ENCODE measurements at regions not wholly inside any gene's neighbourhood (a gene's known extent, or its start where the extent isn't known, plus 50 kb on each side); places are given as distances from the start of the nearest gene placed in this dataset.

DNA sequence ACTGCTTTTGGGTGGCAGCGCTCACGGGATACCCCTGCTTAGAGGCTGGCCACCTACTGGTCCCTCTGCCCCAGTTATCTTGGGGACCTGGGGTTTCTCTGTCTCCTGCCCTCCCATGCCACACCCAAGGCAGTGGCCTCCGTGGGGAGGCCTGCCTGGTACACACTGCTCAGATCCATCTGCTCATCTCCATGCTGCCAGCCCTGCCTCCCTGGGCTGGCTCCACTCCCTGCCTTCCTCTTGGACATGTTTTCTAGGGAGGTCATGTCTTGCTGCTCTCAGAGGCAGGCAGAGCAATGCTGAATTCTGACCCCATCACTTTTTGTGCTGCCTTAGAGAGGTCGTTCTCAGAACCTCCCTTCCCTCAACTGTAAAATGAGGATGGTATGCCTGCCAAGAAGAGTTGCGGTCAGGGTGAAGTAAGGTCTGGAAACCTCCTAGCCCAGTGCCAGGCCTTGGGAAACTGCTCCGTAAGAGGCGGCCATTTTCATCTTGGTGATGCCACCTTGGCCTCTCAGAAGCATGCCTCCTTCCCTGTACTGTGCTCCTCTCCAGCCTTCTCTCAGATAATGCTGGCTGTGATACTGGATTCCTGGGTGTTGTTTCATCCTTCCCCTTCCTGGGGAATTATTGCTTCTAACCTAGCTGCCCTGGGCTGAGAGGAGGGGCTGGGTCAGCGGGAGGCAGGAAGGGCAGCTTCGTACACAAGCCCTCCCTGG lies 186.4 kb upstream of the ZBED5 start:
- DNase-seq (ENCODE audit: low read depth, low spot score) (no peak), ATAC-seq (no peak)
- H3K4me2 ChIP-seq (ENCODE audit: low read length): no peak overlapping the region
- no peak overlapping the region for H3K9ac ChIP-seq (ENCODE audit: low read length)
- no peak overlapping the region for H2AFZ ChIP-seq (ENCODE audit: low read depth, low read length, poor library complexity, severe bottlenecking)
- no peaks in the 10 kb centered on the region for H3K79me2 ChIP-seq (ENCODE audit: insufficient read depth, low read length)
- no peak for TF ChIP-seq POLR2A (IDR thresholded peaks at IDR 0.05; ENCODE audit: borderline replicate concordance, extremely low read depth, insufficient read depth, insufficient read length)
- no peak for TF ChIP-seq SRF (IDR thresholded peaks at IDR 0.05; ENCODE audit: low read depth)
- no peak for TF ChIP-seq SP1 (IDR thresholded peaks at IDR 0.05; ENCODE audit: low read depth)
- TF ChIP-seq JUND (IDR thresholded peaks at IDR 0.05): no peak
- no peak for TF ChIP-seq EGR1 (IDR thresholded peaks at IDR 0.05; ENCODE audit: low read depth)
- no peak for TF ChIP-seq CEBPB (IDR thresholded peaks at IDR 0.05; ENCODE audit: low read depth)
- no peak for TF ChIP-seq RAD21 (IDR thresholded peaks at IDR 0.05; ENCODE audit: low read depth)
- TF ChIP-seq ELF1 (IDR thresholded peaks at IDR 0.05; ENCODE audit: borderline replicate concordance, low read depth): no peak
- TF ChIP-seq, protein P1, sequence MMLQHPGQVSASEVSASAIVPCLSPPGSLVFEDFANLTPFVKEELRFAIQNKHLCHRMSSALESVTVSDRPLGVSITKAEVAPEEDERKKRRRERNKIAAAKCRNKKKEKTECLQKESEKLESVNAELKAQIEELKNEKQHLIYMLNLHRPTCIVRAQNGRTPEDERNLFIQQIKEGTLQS (IDR thresholded peaks at IDR 0.05): no peak
- TF ChIP-seq YY1 (IDR thresholded peaks at IDR 0.05; ENCODE audit: extremely low read depth, insufficient replicate concordance, low read depth, low read length): no peak
- TF ChIP-seq, protein P2, sequence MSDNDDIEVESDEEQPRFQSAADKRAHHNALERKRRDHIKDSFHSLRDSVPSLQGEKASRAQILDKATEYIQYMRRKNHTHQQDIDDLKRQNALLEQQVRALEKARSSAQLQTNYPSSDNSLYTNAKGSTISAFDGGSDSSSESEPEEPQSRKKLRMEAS (IDR thresholded peaks at IDR 0.05): no peak
- TF ChIP-seq, protein P3, sequence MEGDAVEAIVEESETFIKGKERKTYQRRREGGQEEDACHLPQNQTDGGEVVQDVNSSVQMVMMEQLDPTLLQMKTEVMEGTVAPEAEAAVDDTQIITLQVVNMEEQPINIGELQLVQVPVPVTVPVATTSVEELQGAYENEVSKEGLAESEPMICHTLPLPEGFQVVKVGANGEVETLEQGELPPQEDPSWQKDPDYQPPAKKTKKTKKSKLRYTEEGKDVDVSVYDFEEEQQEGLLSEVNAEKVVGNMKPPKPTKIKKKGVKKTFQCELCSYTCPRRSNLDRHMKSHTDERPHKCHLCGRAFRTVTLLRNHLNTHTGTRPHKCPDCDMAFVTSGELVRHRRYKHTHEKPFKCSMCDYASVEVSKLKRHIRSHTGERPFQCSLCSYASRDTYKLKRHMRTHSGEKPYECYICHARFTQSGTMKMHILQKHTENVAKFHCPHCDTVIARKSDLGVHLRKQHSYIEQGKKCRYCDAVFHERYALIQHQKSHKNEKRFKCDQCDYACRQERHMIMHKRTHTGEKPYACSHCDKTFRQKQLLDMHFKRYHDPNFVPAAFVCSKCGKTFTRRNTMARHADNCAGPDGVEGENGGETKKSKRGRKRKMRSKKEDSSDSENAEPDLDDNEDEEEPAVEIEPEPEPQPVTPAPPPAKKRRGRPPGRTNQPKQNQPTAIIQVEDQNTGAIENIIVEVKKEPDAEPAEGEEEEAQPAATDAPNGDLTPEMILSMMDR (IDR thresholded peaks at IDR 0.05 in 2 of 3, conservative IDR thresholded peaks at IDR 0.05 in 1 of 3; ENCODE audit: borderline replicate concordance in 1 of 3, insufficient read depth in 1 of 3, low read depth in 2 of 3, low read length in 2 of 3): no peak
- TF ChIP-seq, protein P4, sequence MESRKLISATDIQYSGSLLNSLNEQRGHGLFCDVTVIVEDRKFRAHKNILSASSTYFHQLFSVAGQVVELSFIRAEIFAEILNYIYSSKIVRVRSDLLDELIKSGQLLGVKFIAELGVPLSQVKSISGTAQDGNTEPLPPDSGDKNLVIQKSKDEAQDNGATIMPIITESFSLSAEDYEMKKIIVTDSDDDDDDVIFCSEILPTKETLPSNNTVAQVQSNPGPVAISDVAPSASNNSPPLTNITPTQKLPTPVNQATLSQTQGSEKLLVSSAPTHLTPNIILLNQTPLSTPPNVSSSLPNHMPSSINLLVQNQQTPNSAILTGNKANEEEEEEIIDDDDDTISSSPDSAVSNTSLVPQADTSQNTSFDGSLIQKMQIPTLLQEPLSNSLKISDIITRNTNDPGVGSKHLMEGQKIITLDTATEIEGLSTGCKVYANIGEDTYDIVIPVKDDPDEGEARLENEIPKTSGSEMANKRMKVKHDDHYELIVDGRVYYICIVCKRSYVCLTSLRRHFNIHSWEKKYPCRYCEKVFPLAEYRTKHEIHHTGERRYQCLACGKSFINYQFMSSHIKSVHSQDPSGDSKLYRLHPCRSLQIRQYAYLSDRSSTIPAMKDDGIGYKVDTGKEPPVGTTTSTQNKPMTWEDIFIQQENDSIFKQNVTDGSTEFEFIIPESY (IDR thresholded peaks at IDR 0.05; ENCODE audit: extremely low read depth, insufficient replicate concordance, low read length): no peak
- TF ChIP-seq EZH2 (IDR thresholded peaks at IDR 0.05): no peak
- TF ChIP-seq FOSL1 (IDR thresholded peaks at IDR 0.05; ENCODE audit: low read depth): no peak
- no peak for TF ChIP-seq TCF7L2 (IDR thresholded peaks at IDR 0.05; ENCODE audit: borderline replicate concordance, extremely low read depth, insufficient read depth, insufficient read length)
- TF ChIP-seq CBX3 (IDR thresholded peaks at IDR 0.05; ENCODE audit: low read depth): no peak
- TF ChIP-seq EZH2phosphoT487 (IDR thresholded peaks at IDR 0.05; ENCODE audit: borderline replicate concordance): no peak
- TF ChIP-seq, protein P5, sequence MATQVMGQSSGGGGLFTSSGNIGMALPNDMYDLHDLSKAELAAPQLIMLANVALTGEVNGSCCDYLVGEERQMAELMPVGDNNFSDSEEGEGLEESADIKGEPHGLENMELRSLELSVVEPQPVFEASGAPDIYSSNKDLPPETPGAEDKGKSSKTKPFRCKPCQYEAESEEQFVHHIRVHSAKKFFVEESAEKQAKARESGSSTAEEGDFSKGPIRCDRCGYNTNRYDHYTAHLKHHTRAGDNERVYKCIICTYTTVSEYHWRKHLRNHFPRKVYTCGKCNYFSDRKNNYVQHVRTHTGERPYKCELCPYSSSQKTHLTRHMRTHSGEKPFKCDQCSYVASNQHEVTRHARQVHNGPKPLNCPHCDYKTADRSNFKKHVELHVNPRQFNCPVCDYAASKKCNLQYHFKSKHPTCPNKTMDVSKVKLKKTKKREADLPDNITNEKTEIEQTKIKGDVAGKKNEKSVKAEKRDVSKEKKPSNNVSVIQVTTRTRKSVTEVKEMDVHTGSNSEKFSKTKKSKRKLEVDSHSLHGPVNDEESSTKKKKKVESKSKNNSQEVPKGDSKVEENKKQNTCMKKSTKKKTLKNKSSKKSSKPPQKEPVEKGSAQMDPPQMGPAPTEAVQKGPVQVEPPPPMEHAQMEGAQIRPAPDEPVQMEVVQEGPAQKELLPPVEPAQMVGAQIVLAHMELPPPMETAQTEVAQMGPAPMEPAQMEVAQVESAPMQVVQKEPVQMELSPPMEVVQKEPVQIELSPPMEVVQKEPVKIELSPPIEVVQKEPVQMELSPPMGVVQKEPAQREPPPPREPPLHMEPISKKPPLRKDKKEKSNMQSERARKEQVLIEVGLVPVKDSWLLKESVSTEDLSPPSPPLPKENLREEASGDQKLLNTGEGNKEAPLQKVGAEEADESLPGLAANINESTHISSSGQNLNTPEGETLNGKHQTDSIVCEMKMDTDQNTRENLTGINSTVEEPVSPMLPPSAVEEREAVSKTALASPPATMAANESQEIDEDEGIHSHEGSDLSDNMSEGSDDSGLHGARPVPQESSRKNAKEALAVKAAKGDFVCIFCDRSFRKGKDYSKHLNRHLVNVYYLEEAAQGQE (IDR thresholded peaks at IDR 0.05; ENCODE audit: low read depth): no peak
- TF ChIP-seq SIN3A (IDR thresholded peaks at IDR 0.05; ENCODE audit: low read depth): no peak
- POLR2A ChIA-PET: no interaction called here
- H3K4me1 ChIP-seq (ENCODE audit: control insufficient read depth in 1 of 2, insufficient read depth in 2 of 2, low read length in 2 of 2): no peaks in the 10 kb centered on the region
- intact Hi-C loops (cut with micrococcal nuclease): loop anchor here (5.0 kb wide), 1 partner anchor 998 kb away; no protein-coding TSS in a partner anchor
- no peak overlapping the region for H3K27ac ChIP-seq (ENCODE audit: low read depth, low read length)
- no TSS peak for BruUV-seq (replicated peaks)
- H3K36me3 ChIP-seq (ENCODE audit: control insufficient read depth in 1 of 2, insufficient read depth in 2 of 2, low read length in 2 of 2): no peaks in the 10 kb centered on the region
- H3K9me2 ChIP-seq (ENCODE audit: insufficient read depth): no peaks in the 10 kb centered on the region
- RAD21 ChIA-PET (ENCODE audit: low non-redundant PET in 1 of 2, low total read pairs in 2 of 2, uncharacterized antibody in 2 of 2, unreplicated experiment in 2 of 2): no interaction called here
- H3K27me3 ChIP-seq (ENCODE audit: insufficient read depth, low read length): no peaks in the 10 kb centered on the region
- CTCF ChIA-PET: no interaction called here
- H3K4me3 ChIP-seq (replicated peaks in 1 of 2; ENCODE audit: low read depth in 1 of 2, low read length in 2 of 2): no peak overlapping the region
- H3K9me3 ChIP-seq (ENCODE audit: control insufficient read depth in 1 of 2, insufficient read depth in 1 of 2, low read depth in 1 of 2, low read length in 2 of 2): no peaks in the 10 kb centered on the region
- H4K20me1 ChIP-seq (ENCODE audit: insufficient read depth): no peaks in the 10 kb centered on the region

Measured in HCT116 (cell line).